IMR-90 (cell line): ENCODE measurements at regions not wholly inside any gene's neighbourhood (a gene's known extent, or its start where the extent isn't known, plus 50 kb on each side); places are given as distances from the start of the nearest gene placed in this dataset.

Experiments
- BHLHE40 ChIP-seq: fragments of 150-350 bp; IDR thresholded peaks from 2 replicates; pipeline ENCODE4 v1.6.1; 2016; ENCODE audit warnings: mild to moderate bottlenecking, low read depth, low read length
- CEBPB ChIP-seq: IDR thresholded peaks from 2 replicates; pipeline ENCODE4 v1.6.1; 2012; ENCODE audit warnings: low read depth, low read length, improper control_type of control experiment
- FOS ChIP-seq: fragments of 150-350 bp; IDR thresholded peaks from 2 replicates; pipeline ENCODE4 v1.6.1; 2016; ENCODE audit warnings: low read depth, low read length
- POLR2A ChIP-seq: IDR thresholded peaks from 2 replicates; pipeline ENCODE4 v1.6.1; 2012; ENCODE audit warnings: mild to moderate bottlenecking, low read depth, low read length
- RAD21 ChIP-seq: IDR thresholded peaks from 2 replicates; pipeline ENCODE4 v1.6.1; 2012; ENCODE audit warnings: low read length, improper control_type of control experiment
- TF ChIP-seq, protein P1 (sequence below): conservative IDR thresholded peaks from 2 replicates; pipeline ENCODE4 v1.5.1; 2012; ENCODE audit warnings: mild to moderate bottlenecking, low read depth, low read length, improper control_type of control experiment
- TF ChIP-seq, protein P2 (sequence below): fragments of 150-350 bp; IDR thresholded peaks from 2 replicates; pipeline ENCODE4 v1.6.1; 2016; ENCODE audit warnings: low read depth, mild to moderate bottlenecking, low read length, moderate library complexity, borderline replicate concordance

DNA sequence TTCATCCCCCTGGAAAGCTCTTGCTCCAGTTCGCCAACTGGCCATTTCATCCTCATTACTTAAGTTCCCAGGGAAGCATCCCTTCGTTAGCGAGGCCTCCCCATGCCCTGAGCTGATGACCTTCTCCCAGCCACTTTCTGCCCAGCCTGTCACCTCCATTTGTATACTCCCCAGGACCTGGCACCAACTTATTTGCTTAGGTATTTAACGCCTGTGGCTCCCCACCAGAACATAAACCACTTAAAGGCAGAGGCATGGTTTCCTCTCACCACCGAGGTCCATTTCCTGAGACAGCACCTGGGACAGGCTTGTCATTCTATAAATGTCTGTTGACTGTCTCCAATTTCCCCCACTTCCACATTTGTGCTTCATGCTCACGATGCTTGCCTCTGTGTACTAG is 189.0 kb downstream of the ZNF621 start:
- TF ChIP-seq POLR2A (no peak), RAD21 (no peak), CEBPB (no peak), BHLHE40 (no peak), FOS (no peak)
- TF ChIP-seq, protein P1, sequence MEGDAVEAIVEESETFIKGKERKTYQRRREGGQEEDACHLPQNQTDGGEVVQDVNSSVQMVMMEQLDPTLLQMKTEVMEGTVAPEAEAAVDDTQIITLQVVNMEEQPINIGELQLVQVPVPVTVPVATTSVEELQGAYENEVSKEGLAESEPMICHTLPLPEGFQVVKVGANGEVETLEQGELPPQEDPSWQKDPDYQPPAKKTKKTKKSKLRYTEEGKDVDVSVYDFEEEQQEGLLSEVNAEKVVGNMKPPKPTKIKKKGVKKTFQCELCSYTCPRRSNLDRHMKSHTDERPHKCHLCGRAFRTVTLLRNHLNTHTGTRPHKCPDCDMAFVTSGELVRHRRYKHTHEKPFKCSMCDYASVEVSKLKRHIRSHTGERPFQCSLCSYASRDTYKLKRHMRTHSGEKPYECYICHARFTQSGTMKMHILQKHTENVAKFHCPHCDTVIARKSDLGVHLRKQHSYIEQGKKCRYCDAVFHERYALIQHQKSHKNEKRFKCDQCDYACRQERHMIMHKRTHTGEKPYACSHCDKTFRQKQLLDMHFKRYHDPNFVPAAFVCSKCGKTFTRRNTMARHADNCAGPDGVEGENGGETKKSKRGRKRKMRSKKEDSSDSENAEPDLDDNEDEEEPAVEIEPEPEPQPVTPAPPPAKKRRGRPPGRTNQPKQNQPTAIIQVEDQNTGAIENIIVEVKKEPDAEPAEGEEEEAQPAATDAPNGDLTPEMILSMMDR = no peak
- TF ChIP-seq, protein P2, sequence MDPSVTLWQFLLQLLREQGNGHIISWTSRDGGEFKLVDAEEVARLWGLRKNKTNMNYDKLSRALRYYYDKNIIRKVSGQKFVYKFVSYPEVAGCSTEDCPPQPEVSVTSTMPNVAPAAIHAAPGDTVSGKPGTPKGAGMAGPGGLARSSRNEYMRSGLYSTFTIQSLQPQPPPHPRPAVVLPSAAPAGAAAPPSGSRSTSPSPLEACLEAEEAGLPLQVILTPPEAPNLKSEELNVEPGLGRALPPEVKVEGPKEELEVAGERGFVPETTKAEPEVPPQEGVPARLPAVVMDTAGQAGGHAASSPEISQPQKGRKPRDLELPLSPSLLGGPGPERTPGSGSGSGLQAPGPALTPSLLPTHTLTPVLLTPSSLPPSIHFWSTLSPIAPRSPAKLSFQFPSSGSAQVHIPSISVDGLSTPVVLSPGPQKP = no peak
